Naive B cell (primary cell): ENCODE measurements at regions not wholly inside any gene's neighbourhood (a gene's known extent, or its start where the extent isn't known, plus 50 kb on each side); places are given as distances from the start of the nearest gene placed in this dataset.

ENCODE experiments used
- ATAC-seq, 2 donors: fragments of 150-1000 bp; cut with Tn5 transposase; 2 replicates each; pipeline ENCODE4 v1.10.0; 2021; ENCODE audit warnings: low read depth in 2 of 2, mild to moderate bottlenecking in 2 of 2, moderate library complexity in 2 of 2
- DNase-seq: peaks from one replicate; pipeline ENCODE4 v3.0.0; 2022
- H3K27ac Mint-ChIP-seq, 6 donors: one replicate each; pipeline ENCODE4 v1.8.0; 2020 to 2022; ENCODE audit warnings: mild to moderate bottlenecking in 6 of 6, mixed read lengths in 6 of 6, moderate library complexity in 5 of 6, inconsistent platforms in 2 of 6
- H3K27me3 Mint-ChIP-seq, 3 donors: one replicate each; pipeline ENCODE4 v1.8.0; 2021 to 2022; ENCODE audit warnings: mixed read lengths in 3 of 3, mild to moderate bottlenecking in 1 of 3
- H3K36me3 Mint-ChIP-seq, 2 donors: one replicate each; pipeline ENCODE4 v1.8.0; 2020 to 2022; ENCODE audit warnings: mixed read lengths in 2 of 2, inconsistent platforms in 1 of 2, mild to moderate bottlenecking in 1 of 2
- H3K4me1 Mint-ChIP-seq, 3 donors: one replicate each; pipeline ENCODE4 v1.8.0; 2020 to 2022; ENCODE audit warnings: mixed read lengths in 3 of 3, inconsistent platforms in 1 of 3, mild to moderate bottlenecking in 1 of 3, moderate library complexity in 1 of 3
- H3K4me3 Mint-ChIP-seq, 8 donors: one replicate each; pipeline ENCODE4 v1.8.0; 2020 to 2022; ENCODE audit warnings: mild to moderate bottlenecking in 8 of 8, mixed read lengths in 8 of 8, moderate library complexity in 8 of 8, inconsistent platforms in 2 of 8
- H3K9me3 Mint-ChIP-seq, 7 donors: one replicate each; pipeline ENCODE4 v1.8.0; 2020 to 2022; ENCODE audit warnings: mixed read lengths in 7 of 7, mild to moderate bottlenecking in 5 of 7, inconsistent platforms in 2 of 7, moderate library complexity in 1 of 7

- H3K36me3 Mint-ChIP-seq, result peaks cover 0 to 7% of the 10 kb centered on the region in 2 donors
These were observed 711.3 kb downstream of the GALR1 start for GRCh38 chr18:77960791-77961410.

GRCh38 chr18:77967071-77967470, 717.4 kb downstream of the GALR1 start:
- peak overlapping the region in 1 of 6 donors; percentile 72 for H3K27ac Mint-ChIP-seq
- no peaks in the 10 kb centered on the region for H3K27me3 Mint-ChIP-seq
- no peaks in the 10 kb centered on the region for H3K4me1 Mint-ChIP-seq
- peaks cover 0 to 4% of the 10 kb centered on the region in 2 donors for H3K36me3 Mint-ChIP-seq
- no peak for DNase-seq
- H3K4me3 Mint-ChIP-seq, result no peak overlapping the region
- no peak for ATAC-seq
- H3K9me3 Mint-ChIP-seq, result peaks cover 0 to 8% (median 2%) of the 10 kb centered on the region in 7 donors

More at GRCh38 chr18:77960791-77961410, 711.3 kb downstream of the GALR1 start:
- Mint-ChIP-seq H3K27me3 (no peaks in the 10 kb centered on the region), H3K4me3 (no peak overlapping the region), H3K27ac (no peak overlapping the region), H3K4me1 (no peaks in the 10 kb centered on the region), H3K9me3 (peaks cover 0 to 22% (median 3%) of the 10 kb centered on the region in 7 donors)
- ATAC-seq (no peak), DNase-seq (no peak)

GRCh38 chr18:77967791-77968190, 718.1 kb downstream of the GALR1 start:
- ATAC-seq, result no peak
- H3K4me3 Mint-ChIP-seq, result peak overlapping the region in 1 of 8 donors; percentile 29
- H3K27ac Mint-ChIP-seq, result no peak overlapping the region
- H3K4me1 Mint-ChIP-seq, result no peaks in the 10 kb centered on the region
- H3K9me3 Mint-ChIP-seq, result peaks cover 0 to 5% (median 3%) of the 10 kb centered on the region in 7 donors
- DNase-seq, result no peak
- peaks cover 0 to 4% of the 10 kb centered on the region in 2 donors for H3K36me3 Mint-ChIP-seq
- no peaks in the 10 kb centered on the region for H3K27me3 Mint-ChIP-seq

- Mint-ChIP-seq H3K27ac (no peak overlapping the region), H3K36me3 (peaks cover 0 to 4% of the 10 kb centered on the region in 2 donors), H3K4me1 (no peaks in the 10 kb centered on the region), H3K4me3 (no peak overlapping the region), H3K9me3 (peaks cover 0 to 5% (median 2%) of the 10 kb centered on the region in 7 donors), H3K27me3 (peaks cover 0 to 3% (median 0%) of the 10 kb centered on the region in 3 donors)
- DNase-seq (no peak), ATAC-seq (no peak)
These were observed 720.3 kb downstream of the GALR1 start for GRCh38 chr18:77969972-77970371.

- peaks cover 0 to 9% (median 2%) of the 10 kb centered on the region in 7 donors for H3K9me3 Mint-ChIP-seq
- H3K4me3 Mint-ChIP-seq, result no peak overlapping the region
- no peaks in the 10 kb centered on the region for H3K4me1 Mint-ChIP-seq
- no peak for DNase-seq
- H3K27ac Mint-ChIP-seq, result no peak overlapping the region
- no peak for ATAC-seq
- peaks cover 0 to 3% (median 0%) of the 10 kb centered on the region in 3 donors for H3K27me3 Mint-ChIP-seq
- H3K36me3 Mint-ChIP-seq, result peaks cover 0 to 4% of the 10 kb centered on the region in 2 donors
These were observed 721.2 kb downstream of the GALR1 start for GRCh38 chr18:77970814-77971213.

- Mint-ChIP-seq H3K27me3 (peaks cover 0 to 3% (median 0%) of the 10 kb centered on the region in 3 donors), H3K4me1 (no peaks in the 10 kb centered on the region), H3K27ac (no peak overlapping the region), H3K9me3 (peaks cover 3 to 15% (median 8%) of the 10 kb centered on the region in 7 donors), H3K36me3 (peaks cover 0 to 4% of the 10 kb centered on the region in 2 donors), H3K4me3 (no peak overlapping the region)
- DNase-seq (no peak), ATAC-seq (no peak)
These were observed 724.1 kb downstream of the GALR1 start for GRCh38 chr18:77973745-77974144.

GRCh38 chr18:77974329-77974728, 724.7 kb downstream of the GALR1 start:
- no peaks in the 10 kb centered on the region for H3K4me1 Mint-ChIP-seq
- H3K27me3 Mint-ChIP-seq, result peaks cover 0 to 3% (median 0%) of the 10 kb centered on the region in 3 donors

GRCh38 chr18:77977331-77977730, 727.7 kb downstream of the GALR1 start:
- Mint-ChIP-seq H3K4me3 (no peak overlapping the region), H3K27me3 (peaks cover 0 to 3% (median 0%) of the 10 kb centered on the region in 3 donors), H3K4me1 (no peaks in the 10 kb centered on the region), H3K36me3 (no peaks in the 10 kb centered on the region), H3K27ac (no peak overlapping the region), H3K9me3 (peaks cover 0 to 20% (median 11%) of the 10 kb centered on the region in 7 donors)
- DNase-seq (no peak), ATAC-seq (no peak)

More at GRCh38 chr18:77974329-77974728, 724.7 kb downstream of the GALR1 start:
- Mint-ChIP-seq H3K9me3 (peaks cover 3 to 15% (median 8%) of the 10 kb centered on the region in 7 donors), H3K27ac (no peak overlapping the region), H3K36me3 (peaks cover 0 to 4% of the 10 kb centered on the region in 2 donors), H3K4me3 (no peak overlapping the region)
- DNase-seq (no peak), ATAC-seq (no peak)

GRCh38 chr18:77980275-77980674, 730.6 kb downstream of the GALR1 start:
- H3K4me1 Mint-ChIP-seq, result no peaks in the 10 kb centered on the region
- ATAC-seq (no peak), DNase-seq (no peak)
- H3K9me3 Mint-ChIP-seq, result peaks cover 0 to 21% (median 11%) of the 10 kb centered on the region in 7 donors
- H3K27ac Mint-ChIP-seq, result no peak overlapping the region
- no peaks in the 10 kb centered on the region for H3K36me3 Mint-ChIP-seq
- no peak overlapping the region for H3K4me3 Mint-ChIP-seq
- no peaks in the 10 kb centered on the region for H3K27me3 Mint-ChIP-seq

- Mint-ChIP-seq H3K9me3 (peaks cover 0 to 16% (median 10%) of the 10 kb centered on the region in 7 donors), H3K27me3 (no peaks in the 10 kb centered on the region), H3K36me3 (no peaks in the 10 kb centered on the region), H3K4me1 (no peaks in the 10 kb centered on the region), H3K27ac (no peak overlapping the region), H3K4me3 (no peak overlapping the region)
- DNase-seq (no peak), ATAC-seq (no peak)
These were observed 732.2 kb downstream of the GALR1 start for GRCh38 chr18:77981874-77982273.

GRCh38 chr18:77983270-77983669, 733.6 kb downstream of the GALR1 start:
- DNase-seq (no peak), ATAC-seq (no peak)
- no peak overlapping the region for H3K27ac Mint-ChIP-seq
- no peaks in the 10 kb centered on the region for H3K4me1 Mint-ChIP-seq
- no peaks in the 10 kb centered on the region for H3K27me3 Mint-ChIP-seq
- H3K9me3 Mint-ChIP-seq, result peaks cover 0 to 18% (median 5%) of the 10 kb centered on the region in 7 donors
- H3K4me3 Mint-ChIP-seq, result no peak overlapping the region
- no peaks in the 10 kb centered on the region for H3K36me3 Mint-ChIP-seq

- H3K4me3 Mint-ChIP-seq, result no peak overlapping the region
- ATAC-seq, result no peak
- no peak for DNase-seq
These were observed 734.5 kb downstream of the GALR1 start for GRCh38 chr18:77984178-77984577.

GRCh38 chr18:77984833-77985232, 735.2 kb downstream of the GALR1 start:
- H3K9me3 Mint-ChIP-seq, result peaks cover 0 to 16% (median 4%) of the 10 kb centered on the region in 7 donors
- H3K27me3 Mint-ChIP-seq, result no peaks in the 10 kb centered on the region
- H3K27ac Mint-ChIP-seq, result no peak overlapping the region
- no peak overlapping the region for H3K4me3 Mint-ChIP-seq
- H3K36me3 Mint-ChIP-seq, result no peaks in the 10 kb centered on the region
- no peak for ATAC-seq
- DNase-seq, result no peak
- H3K4me1 Mint-ChIP-seq, result no peaks in the 10 kb centered on the region

More at GRCh38 chr18:77984178-77984577, 734.5 kb downstream of the GALR1 start:
- H3K4me1 Mint-ChIP-seq, result no peaks in the 10 kb centered on the region
- peaks cover 0 to 16% (median 5%) of the 10 kb centered on the region in 7 donors for H3K9me3 Mint-ChIP-seq
- H3K27ac Mint-ChIP-seq, result no peak overlapping the region
- H3K27me3 Mint-ChIP-seq, result no peaks in the 10 kb centered on the region
- no peaks in the 10 kb centered on the region for H3K36me3 Mint-ChIP-seq

- Mint-ChIP-seq H3K27ac (no peak overlapping the region), H3K36me3 (no peaks in the 10 kb centered on the region), H3K9me3 (peaks cover 0 to 16% (median 3%) of the 10 kb centered on the region in 7 donors), H3K4me3 (peak overlapping the region in 1 of 8 donors; percentile 58), H3K27me3 (peaks cover 0 to 4% (median 0%) of the 10 kb centered on the region in 3 donors), H3K4me1 (no peaks in the 10 kb centered on the region)
- ATAC-seq, result no peak
- no peak for DNase-seq
These were observed 736.1 kb downstream of the GALR1 start for GRCh38 chr18:77985526-77986281.
